HG03558 (cell line): ENCODE measurements at regions not wholly inside any gene's neighbourhood (a gene's known extent, or its start where the extent isn't known, plus 50 kb on each side); places are given as distances from the start of the nearest gene placed in this dataset.

Experiments
- ATAC-seq: cut with Tn5 transposase; IDR thresholded peaks from one replicate; pipeline ENCODE4 v1.9.1; 2021; ENCODE audit warnings: moderate number of reproducible peaks; ENCODE audit not compliant: unreplicated experiment; ENCODE audit errors: extremely low read depth

DNA sequence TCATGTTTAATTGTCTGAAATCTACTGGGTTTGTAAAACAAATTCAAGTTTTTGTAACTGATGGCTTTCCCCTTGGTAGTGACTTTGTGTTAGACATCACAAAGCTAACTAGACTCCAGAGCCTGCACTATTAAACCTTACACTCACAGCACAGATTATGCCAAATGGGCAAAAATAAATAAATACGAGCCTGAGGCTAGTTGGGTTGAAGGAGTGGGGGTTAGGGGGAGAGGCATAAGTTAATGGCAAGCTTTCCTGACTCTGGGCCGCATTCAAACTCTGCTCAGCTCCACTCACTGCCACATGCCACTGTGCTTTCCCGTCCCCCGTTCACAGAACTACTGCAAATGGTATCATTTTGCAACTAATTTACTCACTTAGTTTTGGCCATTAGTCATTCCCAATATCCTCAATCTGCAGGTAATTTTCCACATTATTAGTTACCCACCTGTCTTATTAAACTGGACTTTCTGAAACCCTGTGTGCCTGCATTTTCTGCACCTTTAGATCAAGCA is 1079.9 kb upstream of the PIK3C3 start:
- ATAC-seq = no peak

DNA sequence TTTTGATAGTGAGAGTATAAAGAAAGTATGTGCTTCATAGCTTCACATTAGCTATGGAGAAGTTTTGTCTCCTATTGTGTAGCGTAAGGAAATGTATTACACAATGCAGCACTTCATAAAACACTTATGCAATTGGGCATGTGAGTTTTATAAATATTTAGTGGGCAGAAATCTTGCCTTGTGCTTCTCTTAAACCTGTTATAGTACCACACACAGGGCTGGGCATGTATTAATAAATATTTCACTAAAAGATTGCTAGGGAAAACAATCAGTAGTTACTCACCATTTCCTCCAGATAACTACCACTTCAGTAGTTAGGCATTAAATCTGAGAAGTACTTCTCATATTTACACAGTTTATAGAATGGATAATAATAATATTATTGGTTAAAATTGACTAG is 1080.8 kb upstream of the PIK3C3 start:
- ATAC-seq = no peak

DNA sequence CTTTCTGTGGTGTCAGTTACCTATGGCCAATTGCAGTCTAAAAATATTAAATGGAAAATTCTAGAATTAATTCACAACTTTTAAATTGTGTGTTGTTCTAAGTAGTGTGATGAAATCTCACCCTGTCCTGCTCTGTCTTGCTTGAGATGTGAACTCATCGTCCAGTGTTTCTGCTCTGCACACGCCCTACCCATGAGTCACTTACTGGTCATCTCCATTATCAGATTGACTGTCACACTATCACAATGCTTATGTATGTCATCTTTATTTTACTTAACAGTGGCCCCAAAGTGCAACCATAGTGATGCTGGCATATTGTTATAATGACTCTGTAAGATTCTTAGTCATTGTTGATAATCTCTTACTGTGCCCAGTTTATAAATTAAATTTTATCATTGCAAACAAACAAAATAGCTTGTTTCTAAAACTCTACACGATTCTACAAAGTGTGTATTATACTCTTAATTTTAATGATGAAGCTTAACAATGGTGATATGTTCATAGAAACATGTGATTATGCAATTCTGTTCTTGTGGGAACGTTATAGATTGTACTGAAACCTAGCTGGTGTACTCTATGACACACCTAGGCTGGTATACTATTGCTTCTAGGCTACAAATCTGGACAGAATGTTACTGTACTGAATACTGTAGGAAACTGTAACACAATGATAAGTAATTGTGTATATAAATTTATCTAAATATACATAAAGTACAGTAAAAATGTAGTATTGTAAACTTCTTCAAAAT is 1086.8 kb upstream of the PIK3C3 start:
- ATAC-seq = no peak

DNA sequence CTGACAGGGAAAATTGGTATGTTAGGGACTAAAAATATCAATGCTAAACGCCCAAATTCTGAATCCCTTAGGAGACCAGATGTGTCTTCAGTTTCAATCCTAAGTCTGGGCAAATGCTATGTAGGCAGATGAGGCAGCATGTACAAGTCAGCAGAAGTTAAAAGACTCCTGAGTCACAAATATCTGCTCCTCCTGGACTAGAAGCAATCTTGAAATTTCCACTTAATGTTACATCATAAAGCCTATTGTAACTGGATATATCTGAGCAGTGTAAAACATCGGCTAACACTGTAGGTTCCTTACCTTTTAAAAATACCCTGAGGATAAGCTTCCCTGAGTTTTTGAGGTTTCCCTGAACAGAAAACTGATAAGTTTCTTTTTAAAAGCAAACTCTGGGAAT is 1087.6 kb upstream of the PIK3C3 start:
- ATAC-seq = no peak

DNA sequence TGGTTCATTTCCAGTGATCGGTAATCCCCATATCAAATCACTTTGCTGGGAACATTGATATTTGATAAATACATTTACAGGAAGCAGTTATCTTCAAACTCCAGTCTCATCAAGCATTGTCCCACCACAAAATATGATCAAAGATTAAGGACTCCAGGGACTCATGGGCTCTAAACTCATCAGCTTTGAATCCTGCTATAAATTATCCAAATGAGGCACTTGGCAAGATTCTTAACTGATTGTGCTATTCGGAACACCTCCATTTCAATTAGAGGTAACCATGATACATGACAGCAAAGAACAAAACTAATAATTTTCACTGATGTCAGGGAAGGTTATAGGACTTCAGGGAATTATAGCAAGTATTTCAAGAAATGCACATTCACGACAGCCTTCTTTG is 1088.1 kb upstream of the PIK3C3 start:
- no peak for ATAC-seq

DNA sequence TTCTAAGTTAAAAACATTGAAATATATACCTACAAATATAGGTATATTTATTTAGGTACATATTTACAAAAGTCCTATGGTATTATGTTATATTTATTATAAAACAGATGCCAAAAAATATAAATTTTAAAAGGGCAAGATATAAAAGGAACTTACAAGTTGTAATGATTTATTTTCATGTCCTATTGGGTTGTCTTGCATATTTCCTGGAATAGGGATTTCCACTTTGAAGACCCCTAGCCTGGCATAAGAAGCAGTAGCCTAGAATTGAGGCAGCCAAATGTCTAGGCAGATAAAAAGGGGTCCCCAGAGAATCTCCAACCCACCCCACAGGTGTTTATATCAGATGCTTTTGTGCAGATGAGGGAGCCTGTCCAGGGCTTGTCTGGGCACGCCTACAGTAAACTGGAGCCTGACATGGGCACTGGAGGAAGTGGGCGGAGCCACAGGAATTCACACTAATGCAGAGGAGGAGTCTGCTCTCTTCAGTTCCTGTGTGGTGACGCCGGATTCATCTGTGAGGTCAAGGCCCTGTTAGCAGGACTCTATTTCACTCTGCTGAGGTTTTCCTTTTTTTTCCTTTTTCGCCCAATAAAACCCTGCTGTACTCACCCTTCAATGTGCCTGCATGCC is 1088.9 kb upstream of the PIK3C3 start:
- ATAC-seq = no peak

DNA sequence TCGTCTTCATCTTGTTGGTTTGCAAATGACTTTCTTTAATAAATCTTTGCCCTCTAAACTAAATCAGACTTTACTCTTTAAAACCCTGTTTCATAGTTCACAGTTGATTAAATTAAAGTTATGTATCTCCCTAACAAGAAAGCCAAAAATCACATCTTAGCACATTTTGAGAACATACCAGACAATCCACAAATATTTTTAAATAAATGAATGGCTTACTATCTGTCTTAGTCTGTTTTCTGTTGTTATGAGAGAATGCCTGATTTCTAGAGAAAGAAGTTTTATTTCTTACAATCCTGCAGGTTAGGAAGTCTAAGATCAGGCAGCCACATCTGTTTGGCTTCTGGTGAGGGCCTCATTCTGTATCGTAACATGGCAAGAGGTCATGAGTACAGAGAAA is 1090.2 kb upstream of the PIK3C3 start:
- ATAC-seq = no peak

DNA sequence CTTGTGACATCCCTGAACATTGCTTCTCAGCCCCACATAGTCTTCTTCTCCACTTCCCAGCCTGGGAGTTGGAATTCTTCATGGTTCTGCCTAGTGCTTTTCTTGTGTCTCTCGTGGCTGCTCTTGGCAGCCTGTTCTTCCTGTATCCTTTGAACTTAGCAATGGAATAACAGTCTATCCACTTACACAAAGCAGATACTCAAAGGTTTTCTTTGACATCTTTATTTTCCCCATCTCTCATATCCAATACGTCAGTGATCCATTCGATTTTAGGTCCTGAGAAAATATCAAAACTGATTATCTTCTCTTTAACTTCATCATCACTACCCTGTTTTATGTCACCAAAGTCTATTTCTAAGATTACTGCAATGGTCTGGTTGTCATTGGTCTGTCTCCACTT is 1091.2 kb upstream of the PIK3C3 start:
- ATAC-seq = no peak

DNA sequence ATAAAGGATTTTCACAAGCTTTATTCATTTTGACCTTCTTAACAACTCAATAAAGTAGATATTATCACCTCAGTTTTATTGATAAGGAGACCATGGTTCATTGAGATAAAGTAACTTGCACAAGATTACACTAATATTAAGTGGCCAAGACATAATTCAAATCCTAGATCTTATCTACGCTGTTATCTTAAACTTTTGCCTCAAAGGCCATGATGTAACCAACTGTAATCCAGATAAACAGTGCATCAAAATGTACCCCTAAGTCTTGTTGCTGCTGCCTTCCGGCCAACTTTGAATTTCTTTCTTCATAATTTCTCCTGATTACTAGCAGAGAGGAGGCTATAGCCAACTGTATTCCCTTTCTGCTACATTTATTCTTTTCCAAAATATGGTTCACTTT is 1094.8 kb upstream of the PIK3C3 start:
- ATAC-seq = no peak

DNA sequence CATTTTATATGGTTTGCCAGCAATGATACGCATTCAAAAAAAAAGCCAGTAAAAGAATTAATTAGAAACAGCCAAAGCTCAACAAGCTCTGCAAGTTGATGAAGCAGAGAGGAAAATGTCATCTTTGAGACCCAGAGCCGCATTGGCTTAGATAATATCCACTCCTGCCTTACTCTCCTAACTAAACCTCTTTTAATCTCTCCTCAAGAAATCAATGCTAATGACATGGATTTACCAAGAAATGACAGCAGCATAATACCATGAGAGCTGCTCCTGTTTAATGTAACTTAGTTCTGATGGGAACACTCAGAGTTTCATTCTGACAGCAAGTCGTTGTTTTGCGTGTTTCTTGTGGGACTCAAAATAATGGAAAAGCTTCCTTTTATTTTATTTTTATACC is 1099.4 kb upstream of the PIK3C3 start:
- ATAC-seq = no peak

DNA sequence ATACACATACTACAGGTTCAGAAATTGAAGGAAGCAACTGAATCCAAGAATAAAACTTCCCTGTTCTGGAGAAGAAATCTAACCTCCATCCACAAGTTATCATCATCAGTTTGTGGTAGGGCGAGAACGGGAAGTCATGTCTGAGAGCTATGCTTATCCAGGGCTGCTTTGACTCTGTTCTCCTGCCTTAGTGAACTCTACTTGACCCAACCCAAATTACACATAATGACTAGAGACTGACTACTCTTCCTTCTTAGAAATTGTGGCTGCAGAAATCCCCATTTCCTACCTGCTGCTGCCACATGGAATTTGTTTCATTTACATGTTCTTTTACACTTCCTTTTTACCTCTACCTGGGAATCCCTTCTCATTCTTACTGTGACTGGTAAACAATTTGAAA is 1102.6 kb upstream of the PIK3C3 start:
- no peak for ATAC-seq

DNA sequence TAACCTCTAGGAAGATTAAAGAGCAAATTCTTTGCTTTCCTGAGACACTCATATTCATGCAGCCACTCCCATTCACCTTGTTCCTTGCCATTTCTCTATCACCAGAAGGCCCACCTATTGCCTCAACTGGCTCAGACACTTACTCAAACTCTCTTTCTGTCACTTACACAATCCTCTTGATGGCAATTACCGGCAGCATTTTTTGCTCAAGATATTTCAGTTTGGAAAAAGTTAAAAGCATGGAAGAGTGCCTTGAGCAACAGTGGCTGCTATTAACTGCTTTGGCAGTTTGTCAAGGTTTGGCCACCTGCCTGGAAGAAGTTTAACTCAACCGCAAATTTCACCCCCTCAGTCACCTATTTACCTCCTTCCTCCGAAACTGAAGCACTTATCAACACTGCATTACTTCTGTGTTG is 1104.0 kb upstream of the PIK3C3 start:
- no peak for ATAC-seq

DNA sequence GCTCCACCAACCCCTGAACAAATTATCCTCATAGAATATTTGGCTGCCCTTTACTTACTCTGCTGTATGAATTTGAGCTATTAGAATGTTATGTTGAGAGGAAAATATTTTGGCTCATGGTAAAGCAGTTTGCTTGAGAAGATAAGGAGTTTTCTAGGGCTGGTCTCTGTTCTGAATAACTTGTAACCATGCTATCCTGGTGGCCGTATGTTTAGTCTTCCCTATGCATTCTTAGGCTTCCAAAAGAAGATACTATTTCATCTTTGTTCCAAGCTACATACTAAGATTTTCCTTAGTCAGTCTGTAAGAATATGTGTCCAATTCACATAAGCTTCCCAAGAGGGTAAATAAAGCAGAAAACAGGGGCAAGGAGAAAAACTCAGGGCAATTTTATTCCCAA is 1105.1 kb upstream of the PIK3C3 start:
- no peak for ATAC-seq

DNA sequence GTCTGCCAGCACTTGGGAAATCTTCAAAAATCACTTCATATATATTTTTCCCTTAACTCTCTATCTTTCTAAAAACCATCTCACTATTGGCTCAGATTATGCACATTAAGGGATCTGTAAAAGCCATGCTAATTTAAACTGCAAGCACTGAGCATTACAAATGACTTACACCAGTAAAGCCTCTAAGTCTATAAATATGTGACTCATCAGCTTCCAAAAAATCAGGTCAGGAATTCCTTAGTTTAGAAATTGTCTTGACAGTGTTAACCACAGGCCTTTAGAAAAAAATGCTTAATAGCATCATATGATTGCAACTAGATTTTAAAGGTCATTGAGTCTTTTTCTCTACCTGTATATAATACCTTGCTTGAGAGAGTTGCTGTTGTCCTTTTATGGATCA is 1113.6 kb upstream of the PIK3C3 start:
- ATAC-seq = no peak

DNA sequence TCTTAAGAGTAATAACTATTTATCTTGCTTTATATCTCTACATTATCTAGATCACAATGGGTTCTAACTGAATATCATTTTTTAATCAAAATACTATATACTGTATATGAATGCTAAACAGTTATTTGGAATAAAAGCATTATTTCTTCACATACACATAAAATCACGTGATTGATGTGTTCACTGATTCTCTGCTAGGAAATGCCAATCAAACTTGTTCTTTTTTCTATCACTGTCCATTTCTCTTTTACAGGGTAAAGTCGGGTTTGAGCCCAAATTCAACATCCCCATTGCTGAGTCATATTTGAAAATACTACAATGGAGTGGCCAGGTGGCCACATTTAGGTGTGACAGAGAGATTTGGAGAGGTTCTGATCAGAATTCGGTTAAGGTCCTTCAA is 1114.0 kb upstream of the PIK3C3 start:
- ATAC-seq = no peak

DNA sequence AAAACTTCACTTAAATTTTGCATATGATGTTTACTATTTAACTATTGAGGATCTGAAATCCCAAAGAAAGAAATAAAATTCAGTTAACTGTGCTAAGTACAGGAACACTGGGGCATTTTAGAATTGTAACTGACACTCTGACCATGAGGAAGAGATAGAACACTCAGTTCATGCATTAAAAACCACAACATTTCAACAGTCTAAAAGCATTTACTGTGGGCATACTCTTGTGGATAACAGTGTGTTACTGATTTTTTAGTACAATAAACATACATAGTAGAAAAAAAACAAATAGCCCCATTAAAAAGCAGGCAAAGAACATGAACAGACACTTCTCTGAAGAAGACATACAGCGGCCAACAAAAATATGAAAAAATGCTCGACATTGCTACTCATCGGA is 1122.7 kb upstream of the PIK3C3 start:
- ATAC-seq = no peak

DNA sequence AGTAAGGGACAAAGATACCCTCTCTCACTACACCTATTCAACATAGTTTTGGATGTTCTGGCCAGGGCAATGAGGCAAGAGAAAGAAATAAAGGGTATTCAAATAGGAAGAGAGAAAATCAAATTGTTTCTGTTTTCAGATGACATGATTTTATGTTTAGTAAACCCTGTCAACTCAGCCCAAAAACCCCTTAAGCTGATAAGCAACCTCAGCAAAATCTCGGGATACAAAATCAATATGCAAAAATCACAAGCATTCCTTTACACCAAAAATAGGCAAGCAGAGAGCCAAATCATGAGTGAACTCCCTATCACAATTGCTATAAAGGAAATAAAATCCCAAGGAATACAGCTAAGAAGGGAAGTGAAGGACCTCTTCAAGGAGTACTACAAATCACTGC is 1130.7 kb upstream of the PIK3C3 start:
- ATAC-seq = no peak

DNA sequence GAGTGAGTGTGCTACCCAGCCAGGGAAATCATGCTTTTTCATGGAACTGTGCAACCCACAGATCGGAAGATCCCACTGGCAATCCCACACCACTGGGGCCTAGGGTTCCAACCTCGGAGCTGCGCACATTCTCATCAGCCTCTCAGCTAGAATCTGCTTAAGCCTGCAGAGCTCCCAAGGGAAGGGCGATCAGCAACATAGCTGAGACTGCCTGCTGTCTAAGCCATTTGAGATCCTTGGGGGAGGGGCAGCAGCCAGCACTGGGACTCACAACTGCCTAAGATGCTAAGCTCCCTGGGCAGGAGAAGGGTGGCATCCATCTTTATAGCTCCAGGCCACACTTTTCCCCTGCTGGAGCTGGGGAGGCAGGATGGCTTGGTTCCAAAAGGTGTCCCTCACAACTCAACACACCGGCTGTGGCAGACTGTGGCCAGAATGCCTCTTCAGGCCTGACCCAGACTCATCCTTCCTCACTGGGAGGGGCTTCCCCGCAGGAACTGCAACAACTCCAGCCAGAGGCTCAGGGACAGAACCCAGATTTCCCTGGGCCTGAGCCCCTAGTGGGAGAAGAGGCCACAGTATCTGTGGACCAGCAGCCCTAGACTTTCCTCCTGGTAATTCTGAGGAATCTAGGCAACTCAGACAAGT is 1133.3 kb upstream of the PIK3C3 start:
- no peak for ATAC-seq

DNA sequence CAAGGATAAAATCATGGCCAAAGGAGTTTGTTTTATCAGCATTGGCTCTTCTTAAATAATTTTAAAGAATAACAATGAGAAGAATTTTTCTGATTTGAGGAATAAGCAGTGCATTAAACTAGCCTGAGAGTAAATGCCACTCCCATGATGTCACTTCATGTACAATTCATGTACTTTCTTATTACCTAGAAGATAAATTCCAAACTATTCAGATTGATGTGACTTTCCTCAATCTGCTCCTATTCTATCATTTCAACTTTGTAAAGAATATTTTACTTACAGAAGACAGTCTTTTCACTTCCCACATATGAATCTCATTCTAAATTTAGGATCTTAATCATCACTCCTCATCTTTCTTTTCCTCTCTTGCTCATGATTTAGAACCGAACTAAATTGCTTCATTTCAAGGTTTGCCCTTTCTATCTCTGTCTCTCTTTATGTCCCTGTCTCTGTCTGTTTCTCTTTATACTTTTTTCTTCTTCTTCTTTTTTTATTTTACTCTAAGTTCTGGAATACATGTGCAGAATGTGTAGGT is 1142.0 kb upstream of the PIK3C3 start:
- ATAC-seq = no peak

DNA sequence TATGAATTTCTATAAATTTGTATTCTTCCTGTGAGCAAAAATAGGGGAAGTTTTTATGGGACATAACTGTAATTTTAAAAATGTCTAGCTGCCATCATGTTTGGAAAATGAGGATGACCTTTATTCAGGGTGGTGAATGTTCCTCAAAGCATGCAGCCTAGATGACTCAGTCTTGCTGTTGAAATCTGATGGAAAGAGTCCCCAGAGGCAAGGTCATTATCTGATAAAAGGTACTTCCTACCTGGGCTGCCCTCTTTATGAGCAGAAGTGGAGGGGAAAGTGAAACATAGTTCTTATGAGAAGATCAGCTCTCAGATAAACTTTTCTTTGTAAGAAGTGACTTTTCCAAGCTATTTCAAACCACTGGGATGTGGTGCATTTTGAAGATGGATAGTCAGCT is 1144.7 kb upstream of the PIK3C3 start:
- ATAC-seq = no peak

DNA sequence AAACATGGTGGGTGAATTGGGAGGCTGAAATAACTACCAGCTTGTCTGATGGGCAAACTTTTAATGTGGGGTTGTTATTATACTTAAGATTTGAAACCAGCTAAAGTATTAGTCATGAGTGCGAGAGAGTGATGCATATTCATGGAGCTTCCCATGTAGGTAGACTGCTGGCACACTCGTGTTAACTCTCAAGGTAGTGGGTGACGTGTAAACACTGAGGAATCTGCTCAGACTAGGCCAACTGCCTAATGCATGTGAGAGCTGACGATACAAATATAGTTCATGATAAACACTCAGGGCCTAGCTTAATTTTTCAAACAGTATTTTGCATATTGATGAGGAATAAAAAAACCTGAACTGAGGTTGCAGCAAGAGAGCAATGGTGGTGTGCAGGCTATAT is 1165.7 kb upstream of the PIK3C3 start:
- no peak for ATAC-seq
